ENCODE measurements at regions not wholly inside any gene's neighbourhood (a gene's known extent, or its start where the extent isn't known, plus 50 kb on each side); places are given as distances from the start of the nearest gene placed in this dataset.
A peak's percentile ranks its signal among the peaks of the same experiment; 100 is the strongest.

DNA sequence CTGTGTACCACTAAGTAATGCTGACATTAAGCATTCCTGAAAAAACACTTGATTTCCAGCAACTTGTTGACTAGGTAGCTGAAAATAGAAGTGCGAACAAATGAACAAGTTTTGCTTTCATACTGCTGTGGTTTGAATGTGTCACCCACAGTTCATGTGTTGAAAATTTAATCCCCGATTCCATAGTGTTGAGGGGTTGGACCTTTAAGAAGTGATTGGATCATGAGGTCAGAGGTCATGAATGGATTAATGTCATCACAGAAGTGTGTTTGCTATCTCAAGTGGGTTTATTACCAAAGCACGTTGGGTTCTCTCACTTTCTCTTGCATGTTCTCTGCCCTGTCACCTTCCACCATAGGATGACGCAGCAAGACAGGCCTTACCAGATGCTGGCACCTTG lies 568.5 kb downstream of the UTRN start:
- DNase-seq, result no peak

- no peak for DNase-seq
These were observed 569.5 kb downstream of the UTRN start for GRCh38 chr6:144854654-144855053.

DNA sequence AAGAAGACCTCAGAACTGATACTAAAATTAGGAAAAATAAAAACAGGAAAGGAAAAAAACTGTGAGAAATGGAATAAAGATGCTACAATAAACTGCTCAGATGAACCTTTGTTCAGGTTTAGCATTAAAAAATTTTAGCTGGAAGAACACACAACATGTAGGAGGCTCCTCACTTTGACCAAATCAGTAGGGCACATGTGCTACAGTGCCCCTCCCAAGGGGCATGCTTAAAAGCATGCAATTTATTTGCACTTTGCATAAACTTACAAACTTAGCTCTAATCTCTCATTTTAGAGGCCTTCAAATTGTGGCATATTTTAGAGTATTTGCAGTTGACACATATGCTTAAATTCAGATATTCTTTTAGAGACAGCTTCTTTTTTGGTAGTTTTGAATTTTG lies 570.2 kb downstream of the UTRN start:
- DNase-seq, result no peak

- DNase-seq, result no peak
These were observed 570.8 kb downstream of the UTRN start for GRCh38 chr6:144855812-144856531.

DNA sequence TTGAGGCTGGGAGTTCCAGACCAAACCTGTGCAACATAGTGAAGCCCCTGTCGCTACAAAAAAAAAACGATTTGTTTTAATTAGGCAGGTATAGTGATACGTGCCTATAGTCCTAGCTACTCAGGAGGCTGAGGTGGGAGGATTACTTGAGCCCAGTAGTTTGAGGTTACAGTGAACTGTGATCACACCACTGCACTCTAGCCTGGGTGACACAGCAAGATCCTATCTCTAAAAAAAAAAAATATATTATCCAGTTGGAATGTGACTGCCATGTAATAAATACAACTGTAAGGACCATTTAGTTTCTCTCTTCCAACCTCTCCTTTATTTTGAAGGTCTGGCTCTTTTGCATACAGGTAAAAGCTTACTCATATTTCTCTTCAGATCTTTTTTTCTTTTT lies 571.5 kb downstream of the UTRN start:
- no peak for DNase-seq

DNA sequence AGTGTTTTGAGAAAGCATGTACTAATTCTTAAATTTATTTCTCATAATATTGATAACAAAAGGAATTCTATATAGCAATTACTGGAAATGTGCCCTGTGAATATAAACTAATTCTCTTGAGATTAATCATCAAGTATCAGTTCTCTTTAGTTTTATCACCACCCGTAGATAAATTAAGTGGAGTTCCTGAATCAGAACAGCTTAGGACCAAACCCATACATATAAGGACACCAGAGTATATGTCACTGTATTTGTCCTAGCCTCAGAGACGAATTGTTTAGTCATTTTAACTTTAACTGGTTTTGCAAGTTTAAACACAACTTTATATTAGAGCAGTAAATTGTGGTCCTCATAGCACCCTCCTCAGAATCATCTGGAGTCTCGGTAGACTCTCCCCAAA lies 572.0 kb downstream of the UTRN start:
- DNase-seq, result no peak

- no peak for DNase-seq
These were observed 577.6 kb downstream of the UTRN start for GRCh38 chr6:144862769-144863168.

DNA sequence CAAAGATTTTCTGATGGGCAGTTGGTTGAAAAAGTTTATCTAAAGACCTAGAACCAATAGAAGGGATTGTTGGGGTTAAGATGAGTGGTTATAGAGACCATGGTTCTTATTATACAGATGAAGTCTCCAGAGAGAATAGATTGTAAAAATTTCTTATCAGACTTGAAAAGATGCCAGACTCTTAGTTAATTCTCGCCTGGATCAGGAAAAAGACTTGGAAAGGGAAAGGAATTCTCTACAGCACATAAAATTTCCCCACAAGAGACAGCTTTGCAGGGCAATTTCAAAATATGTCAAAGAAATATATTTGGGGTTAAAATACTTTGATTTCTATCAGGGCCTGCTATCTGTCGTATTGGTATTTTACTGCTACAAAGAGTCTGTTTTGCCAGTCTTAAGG lies 582.6 kb downstream of the UTRN start:
- peak; percentile 7 for DNase-seq

DNA sequence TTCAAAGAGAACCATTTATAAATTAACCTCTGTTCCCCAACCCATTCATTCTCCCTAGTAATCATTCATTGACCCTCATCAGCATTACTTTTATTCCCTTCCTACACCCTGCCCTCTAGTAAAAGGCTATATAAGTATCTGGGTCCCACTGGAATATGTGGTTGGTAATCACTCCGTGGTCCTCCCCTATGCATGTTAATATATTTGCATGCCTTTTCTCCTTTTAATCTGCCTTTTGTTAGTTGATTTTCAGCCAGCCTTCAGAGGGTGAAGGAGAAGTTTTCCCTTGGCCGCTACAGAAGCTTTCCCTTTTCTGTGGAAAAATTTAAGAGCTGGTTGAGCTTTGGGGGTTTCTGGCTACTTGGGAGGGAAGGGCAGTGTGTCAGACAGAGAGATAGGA lies 585.6 kb downstream of the UTRN start:
- no peak for DNase-seq

DNA sequence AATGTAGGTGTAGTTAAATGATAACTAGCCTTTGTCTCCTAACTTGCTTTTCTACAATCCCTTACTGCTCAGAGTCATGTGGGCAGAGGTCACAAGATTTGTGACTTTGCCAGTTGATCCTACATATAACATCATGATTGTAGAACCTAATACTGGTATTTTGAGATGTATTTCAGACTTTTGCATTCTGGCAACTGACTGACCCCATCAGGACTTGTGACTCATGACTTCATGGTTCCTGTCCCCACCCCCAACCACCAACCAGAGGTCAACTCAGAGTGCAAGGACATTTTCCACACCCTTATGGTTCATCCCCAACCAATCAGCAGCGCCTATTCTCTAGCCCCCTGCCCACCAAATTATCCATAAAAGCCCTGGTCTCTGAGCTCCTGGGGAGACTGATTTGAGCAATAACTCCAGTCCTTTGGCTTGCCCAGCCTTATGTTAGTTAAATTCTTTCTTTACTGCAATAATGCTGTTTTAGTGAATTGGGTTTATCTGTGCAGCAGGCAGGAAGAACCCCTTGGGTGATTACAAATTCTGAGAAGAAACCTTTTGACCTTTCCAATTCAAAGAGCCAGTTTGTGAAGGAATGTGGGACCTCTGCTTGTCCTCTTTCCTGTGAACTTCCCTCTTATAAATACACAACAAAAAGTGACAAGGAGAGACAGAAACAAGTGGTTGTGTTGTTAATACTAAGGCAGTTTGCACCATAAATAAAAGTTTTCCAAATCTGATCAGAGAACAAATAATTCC lies 588.7 kb downstream of the UTRN start:
- DNase-seq, result no peak

DNA sequence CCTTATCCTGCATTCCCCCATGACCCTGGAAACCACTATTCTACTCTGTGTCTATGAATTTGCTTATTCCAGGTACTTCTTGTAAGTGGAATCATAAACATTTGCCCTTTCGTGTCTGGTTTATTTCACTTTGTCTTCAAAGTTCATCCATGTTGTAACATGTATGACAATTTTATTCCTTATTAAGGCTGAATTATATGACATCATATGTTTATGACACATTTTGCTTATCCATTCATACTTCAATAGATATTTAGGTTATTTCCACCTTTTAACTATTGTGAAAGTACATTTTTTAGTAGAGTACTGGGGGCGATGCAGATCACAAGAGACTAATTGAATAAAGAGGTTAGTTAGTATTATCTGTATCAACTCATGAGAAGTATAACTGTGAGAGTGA lies 591.6 kb downstream of the UTRN start:
- DNase-seq, result no peak

DNA sequence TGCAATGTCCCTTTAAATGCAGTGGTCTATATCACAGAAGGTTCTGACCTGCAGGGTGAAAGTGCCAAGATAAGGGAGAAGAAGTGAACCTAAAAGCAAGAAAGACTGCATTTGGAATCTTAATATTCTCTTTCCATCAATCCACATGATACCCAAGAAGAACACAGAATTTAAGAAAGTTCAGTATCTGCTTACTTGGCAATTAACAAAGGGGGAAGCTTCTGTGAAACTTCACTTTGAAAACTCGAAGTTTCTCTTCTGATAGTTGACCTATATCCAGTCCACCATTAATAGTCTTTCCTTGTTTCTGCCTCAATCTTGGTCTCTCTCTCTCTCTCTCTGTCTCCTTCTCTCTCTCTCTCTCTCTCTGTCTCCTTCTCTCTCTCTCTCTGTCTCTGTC lies 592.0 kb downstream of the UTRN start:
- DNase-seq, result no peak

DNA sequence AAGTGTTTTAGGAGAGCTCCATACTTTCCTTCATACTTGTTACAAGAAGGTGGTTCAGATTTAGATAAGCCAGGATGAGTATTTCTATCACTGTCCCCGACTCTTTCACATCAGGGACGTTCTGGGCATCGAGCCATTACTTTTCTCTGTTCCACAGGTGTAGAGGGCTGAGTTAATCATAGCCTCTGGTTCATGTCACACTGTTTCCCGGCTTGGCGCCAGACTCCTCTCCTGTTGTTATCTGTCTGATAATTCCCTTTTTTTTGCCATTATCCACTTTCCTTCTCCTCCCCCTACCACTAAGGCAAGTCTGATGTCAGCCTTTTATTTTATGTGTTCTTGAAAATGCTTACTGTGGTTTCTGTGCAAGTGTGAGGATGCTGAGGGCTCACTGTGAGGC lies 593.4 kb downstream of the UTRN start:
- no peak for DNase-seq

DNA sequence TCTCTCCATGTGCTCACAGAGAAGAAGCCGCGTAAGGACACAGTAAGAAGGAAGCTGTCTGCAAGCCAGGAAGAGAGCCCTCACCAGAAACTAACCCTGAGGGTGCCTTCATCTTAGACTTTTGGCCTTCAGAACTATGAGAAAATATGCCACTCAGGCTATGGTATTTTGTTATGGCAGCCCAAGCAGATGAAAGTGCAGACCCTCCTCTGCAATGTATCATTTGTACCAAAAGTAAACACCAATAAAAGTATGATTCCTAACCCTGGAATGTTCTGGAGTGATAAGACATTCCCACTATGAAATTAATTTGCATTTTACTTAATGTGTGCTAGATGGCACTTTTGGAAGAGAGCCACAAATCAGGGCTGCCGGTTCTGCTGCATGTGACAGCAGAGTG lies 594.3 kb downstream of the UTRN start:
- DNase-seq, result no peak

DNA sequence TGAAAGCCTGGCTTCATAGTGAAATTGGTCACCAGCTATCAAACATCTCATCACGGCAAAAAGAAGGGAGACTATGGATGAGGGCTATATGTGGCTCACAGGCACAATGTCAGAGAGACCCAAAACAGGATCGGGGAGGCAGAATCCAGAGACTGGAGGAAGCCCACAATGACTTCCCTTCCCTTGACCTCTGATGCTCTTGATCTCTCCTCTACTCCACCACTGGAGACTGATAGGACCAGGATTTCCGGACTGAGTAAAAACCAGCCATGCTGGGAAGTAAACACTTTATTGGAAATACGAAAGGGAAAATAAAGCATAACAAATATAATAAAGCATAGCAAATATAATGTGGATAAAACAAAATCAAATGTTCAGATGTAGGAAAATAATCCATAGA lies 597.3 kb downstream of the UTRN start:
- no peak for DNase-seq

DNA sequence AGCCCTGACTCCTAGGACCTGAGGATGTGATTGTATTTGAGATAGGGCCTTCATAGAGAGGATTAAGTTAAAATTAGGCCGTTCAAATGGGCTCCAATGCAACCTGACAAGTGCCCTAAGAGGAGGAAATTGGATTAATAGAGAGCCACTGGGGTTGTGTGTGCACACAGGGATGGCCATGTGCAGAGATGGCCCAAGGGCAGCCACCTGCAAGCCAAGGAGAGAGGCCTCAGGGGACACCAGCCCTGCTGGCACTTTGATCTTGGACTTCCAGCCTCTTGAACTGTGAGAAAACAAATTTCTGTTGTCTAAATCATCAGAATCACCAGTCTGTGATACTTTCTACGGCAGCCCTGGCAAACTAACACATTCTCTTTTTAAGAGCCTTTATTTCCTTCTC lies 598.8 kb downstream of the UTRN start:
- DNase-seq, result no peak

- no peak for DNase-seq
These were observed 600.7 kb downstream of the UTRN start for GRCh38 chr6:144885817-144886216.

DNA sequence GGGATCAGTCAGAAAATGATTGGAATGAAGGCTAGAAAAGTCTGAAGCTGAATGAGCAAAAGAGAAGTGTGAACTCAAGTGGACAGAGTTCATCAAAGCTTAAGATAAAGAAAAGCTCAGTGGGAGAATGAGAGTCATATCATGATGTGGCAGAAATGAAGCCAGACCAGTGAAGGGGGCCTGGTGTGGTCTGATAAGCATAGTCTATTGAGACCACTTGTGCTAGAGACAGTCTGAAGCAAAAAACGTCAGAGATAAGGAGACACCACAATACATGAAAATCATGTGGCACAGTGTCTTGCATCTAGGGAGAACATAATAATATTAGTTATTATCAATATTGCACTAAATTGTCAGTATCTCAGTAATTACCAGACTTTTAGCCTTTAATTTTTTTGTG lies 601.5 kb downstream of the UTRN start:
- DNase-seq, result no peak

DNA sequence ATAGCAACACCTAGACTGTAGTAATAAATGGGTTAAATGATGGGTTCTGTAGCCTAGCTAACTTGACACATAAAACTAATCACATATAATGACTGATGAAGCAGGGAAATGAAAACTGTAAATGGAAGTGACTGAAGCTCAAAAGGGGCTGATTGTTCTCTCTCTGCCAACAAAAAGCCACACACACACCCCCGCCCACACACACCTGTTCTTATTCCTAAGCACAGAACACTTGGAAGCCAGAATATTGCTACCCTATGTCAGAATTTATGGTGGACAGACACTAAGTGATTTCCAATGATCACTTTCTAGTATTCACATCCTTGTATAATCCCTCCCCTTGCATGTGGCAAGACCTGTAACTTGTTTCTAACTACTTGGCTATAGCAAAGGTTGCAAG lies 603.5 kb downstream of the UTRN start:
- no peak for DNase-seq

DNA sequence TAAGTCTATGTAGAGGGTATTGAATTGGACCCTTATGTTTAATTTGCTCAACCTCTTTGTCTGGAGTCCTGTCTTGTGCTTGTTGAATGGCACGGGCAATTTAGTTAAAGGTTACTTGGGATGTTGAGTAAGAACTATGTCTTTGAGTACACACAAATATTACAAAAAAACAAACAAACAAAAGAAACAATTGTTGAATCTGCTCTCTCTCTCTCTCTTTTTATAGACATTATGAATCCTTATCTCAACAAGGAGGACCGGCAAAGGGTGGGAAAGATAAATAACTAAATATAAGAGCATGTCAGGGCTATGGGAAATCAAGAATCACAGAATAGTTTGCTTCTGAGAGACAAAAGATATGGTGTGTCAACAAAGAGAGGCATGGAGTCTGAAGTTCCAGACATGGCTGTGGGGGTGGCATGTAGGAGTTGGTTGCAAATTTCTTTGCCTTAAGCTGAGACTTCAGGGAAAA lies 608.6 kb downstream of the UTRN start:
- no peak for DNase-seq

GRCh38 chr6:144894240-144894639 lies 609.1 kb downstream of the UTRN start:
- DNase-seq, result no peak

- no peak for DNase-seq
These were observed 610.5 kb downstream of the UTRN start for GRCh38 chr6:144895313-144896278.

- DNase-seq, result no peak
These were observed 611.2 kb downstream of the UTRN start for GRCh38 chr6:144896289-144896688.
